Esophagus muscularis mucosa (tissue), 4 donors: ENCODE measurements at regions not wholly inside any gene's neighbourhood (a gene's known extent, or its start where the extent isn't known, plus 50 kb on each side); places are given as distances from the start of the nearest gene placed in this dataset.

Source experiments
- DNase-seq: peaks from one replicate; pipeline ENCODE4 v3.0.0-alpha.2; 2017; ENCODE audit errors: extremely low spot score
- H3K27ac ChIP-seq, 4 donors: fragments of 200-600 bp; sonication (generic); replicated peaks in 1 of 4; 1 replicate in 3 of 4; 2 replicates in 1 of 4; pipeline ENCODE4 v1.5.1; 2016 to 2019; ENCODE audit warnings: mild to moderate bottlenecking in 1 of 4
- H3K27me3 ChIP-seq, 4 donors: fragments of 200-600 bp; sonication (generic); one replicate each; pipeline versions ENCODE4 v1.5.1 to v1.6.0; 2016 to 2019
- H3K36me3 ChIP-seq, 4 donors: fragments of 200-600 bp; sonication (generic); one replicate each; pipeline ENCODE4 v1.5.1; 2016 to 2019
- H3K4me1 ChIP-seq, 4 donors: fragments of 200-600 bp; sonication (generic); one replicate each; pipeline ENCODE4 v1.5.1; 2016 to 2019
- H3K4me3 ChIP-seq, 4 donors: fragments of 200-600 bp; sonication (generic); 1 replicate in 2 of 4; 2 replicates in 2 of 4; pipeline ENCODE4 v1.5.1; 2016 to 2019; ENCODE audit warnings: mild to moderate bottlenecking in 4 of 4, moderate library complexity in 1 of 4
- H3K9me3 ChIP-seq, 4 donors: fragments of 200-600 bp; sonication (generic); 1 replicate in 3 of 4; 2 replicates in 1 of 4; pipeline ENCODE4 v1.5.1; 2016 to 2019
- EP300 ChIP-seq: sonication (generic); formaldehyde crosslinking; IDR thresholded peaks from one replicate; pipeline ENCODE4 v1.6.1; 2017; ENCODE audit warnings: antibody characterized with exemption
- POLR2A ChIP-seq: fragments of 450-650 bp; IDR thresholded peaks from one replicate; pipeline ENCODE4 v1.6.1; 2017; ENCODE audit warnings: antibody characterized with exemption, moderate library complexity, mild to moderate bottlenecking, low read depth
- POLR2AphosphoS5 ChIP-seq, 2 donors: sonication (generic); formaldehyde crosslinking; IDR thresholded peaks; one replicate each; pipeline ENCODE4 v1.6.1; 2017; ENCODE audit warnings: antibody characterized with exemption in 2 of 2
- WGBS: methylation state at CpG from one replicate; pipeline ENCODE4 v1.1.5; 2018; 5-methylcytosine and 5-hydroxymethylcytosine counted together
- intact Hi-C: fragments of 100-400 bp; cut with DNase I; formaldehyde crosslinking; loops from one replicate; pipeline ENCODE4 v1.15.1; 2023
- TF ChIP-seq, protein P1 (sequence below), 3 experiments: fragments of 200-600 bp in 2 of 3; fragments of 450-650 bp in 1 of 3; sonication (generic) in 2 of 3; IDR thresholded peaks; one replicate each; pipeline ENCODE4 v1.5.1; 2017 to 2019; ENCODE audit warnings: antibody characterized with exemption in 3 of 3, mild to moderate bottlenecking in 2 of 3, moderate library complexity in 1 of 3

DNA sequence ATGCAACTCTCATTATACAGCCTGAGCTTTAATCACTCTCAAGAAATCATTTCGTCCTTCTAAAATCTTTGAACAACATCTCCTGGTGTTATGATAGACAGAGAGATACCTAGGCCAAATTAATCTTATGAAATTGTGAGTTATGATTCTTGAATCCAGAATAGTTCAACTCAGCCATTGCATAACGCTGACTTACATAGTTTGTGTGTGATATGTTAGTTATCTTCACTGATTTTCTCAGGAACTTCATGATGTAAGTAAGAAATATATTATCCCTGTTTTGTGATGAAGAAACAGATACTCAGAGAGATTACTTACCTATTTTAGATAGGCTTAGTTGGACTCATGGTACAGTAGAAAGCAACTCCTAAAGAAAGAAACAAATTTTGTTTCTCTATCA lies 684.4 kb downstream of the ZEB2 start:
- Histone ChIP-seq H3K9me3 (no peaks in the 10 kb centered on the region), H3K27me3 (no peaks in the 10 kb centered on the region), H3K36me3 (no peaks in the 10 kb centered on the region), H3K4me1 (no peaks in the 10 kb centered on the region), H3K4me3 (no peak overlapping the region), H3K27ac (no peak overlapping the region)
- WGBS: 45% methylated on average over 2 of the region's 2 CpGs
- DNase-seq: no peak
- no peak for TF ChIP-seq EP300
- TF ChIP-seq, protein P1, sequence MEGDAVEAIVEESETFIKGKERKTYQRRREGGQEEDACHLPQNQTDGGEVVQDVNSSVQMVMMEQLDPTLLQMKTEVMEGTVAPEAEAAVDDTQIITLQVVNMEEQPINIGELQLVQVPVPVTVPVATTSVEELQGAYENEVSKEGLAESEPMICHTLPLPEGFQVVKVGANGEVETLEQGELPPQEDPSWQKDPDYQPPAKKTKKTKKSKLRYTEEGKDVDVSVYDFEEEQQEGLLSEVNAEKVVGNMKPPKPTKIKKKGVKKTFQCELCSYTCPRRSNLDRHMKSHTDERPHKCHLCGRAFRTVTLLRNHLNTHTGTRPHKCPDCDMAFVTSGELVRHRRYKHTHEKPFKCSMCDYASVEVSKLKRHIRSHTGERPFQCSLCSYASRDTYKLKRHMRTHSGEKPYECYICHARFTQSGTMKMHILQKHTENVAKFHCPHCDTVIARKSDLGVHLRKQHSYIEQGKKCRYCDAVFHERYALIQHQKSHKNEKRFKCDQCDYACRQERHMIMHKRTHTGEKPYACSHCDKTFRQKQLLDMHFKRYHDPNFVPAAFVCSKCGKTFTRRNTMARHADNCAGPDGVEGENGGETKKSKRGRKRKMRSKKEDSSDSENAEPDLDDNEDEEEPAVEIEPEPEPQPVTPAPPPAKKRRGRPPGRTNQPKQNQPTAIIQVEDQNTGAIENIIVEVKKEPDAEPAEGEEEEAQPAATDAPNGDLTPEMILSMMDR (IDR thresholded peaks at IDR 0.05): no peak
- intact Hi-C loops: no loop called here

DNA sequence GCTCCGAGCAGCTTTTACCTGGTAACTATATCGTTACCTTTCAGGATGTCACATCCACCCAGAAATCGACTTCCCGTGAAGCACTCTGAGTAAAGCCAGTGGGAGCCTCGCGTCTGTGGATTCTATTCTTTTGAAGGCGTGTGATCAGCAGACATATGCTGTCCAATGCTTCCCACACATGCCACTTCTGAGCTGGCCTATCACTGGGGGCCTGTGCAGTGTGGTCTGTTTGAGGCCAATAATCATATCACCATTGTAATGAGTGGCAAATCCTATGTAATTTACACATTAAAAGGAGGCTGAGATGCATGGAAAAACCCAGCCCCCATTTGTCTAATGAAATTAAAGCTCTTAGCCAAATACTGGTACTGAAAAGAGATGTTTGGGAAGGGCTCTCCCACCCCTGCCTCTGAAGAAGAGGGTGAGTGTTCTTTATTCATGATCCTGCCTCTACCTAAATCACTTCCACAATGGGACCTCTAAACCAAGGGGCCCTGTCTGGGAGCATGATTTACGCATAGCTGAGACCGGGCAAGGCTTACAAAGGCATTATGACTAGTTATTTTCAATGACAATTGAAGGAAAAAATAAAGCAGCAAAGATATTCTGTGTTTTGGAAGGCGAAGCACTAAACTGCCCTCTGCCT lies 686.8 kb downstream of the ZEB2 start:
- no peak for DNase-seq
- no peak overlapping the region for H3K27ac ChIP-seq
- no peaks in the 10 kb centered on the region for H3K27me3 ChIP-seq
- no peaks in the 10 kb centered on the region for H3K9me3 ChIP-seq
- WGBS: 93% methylated on average over 10 of the region's 10 CpGs
- TF ChIP-seq, protein P1 (IDR thresholded peaks at IDR 0.05): no peak
- no peak overlapping the region for H3K4me3 ChIP-seq
- H3K36me3 ChIP-seq: no peaks in the 10 kb centered on the region
- intact Hi-C loops: no loop called here
- H3K4me1 ChIP-seq: no peaks in the 10 kb centered on the region

DNA sequence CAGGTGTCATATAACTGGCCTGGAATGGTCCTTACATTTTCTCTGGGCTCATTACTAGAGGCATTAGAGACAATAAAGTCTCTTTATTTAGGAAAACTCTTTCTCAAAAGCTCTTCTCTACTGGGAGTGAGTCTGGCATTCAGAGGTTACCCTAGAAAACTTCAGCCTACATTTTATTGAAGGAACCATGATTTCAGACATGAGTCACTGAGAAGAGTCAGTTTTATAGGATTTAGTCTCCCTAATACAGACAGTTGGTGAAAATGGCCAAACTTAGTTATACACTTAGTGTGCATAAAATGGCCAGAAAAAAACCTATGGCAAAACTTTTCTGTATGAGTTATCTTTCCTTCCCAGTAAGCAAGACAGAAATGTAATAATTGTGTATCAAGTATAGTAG lies 689.4 kb downstream of the ZEB2 start:
- no peak overlapping the region for H3K4me3 ChIP-seq
- intact Hi-C loops: no loop called here
- DNase-seq: no peak

DNA sequence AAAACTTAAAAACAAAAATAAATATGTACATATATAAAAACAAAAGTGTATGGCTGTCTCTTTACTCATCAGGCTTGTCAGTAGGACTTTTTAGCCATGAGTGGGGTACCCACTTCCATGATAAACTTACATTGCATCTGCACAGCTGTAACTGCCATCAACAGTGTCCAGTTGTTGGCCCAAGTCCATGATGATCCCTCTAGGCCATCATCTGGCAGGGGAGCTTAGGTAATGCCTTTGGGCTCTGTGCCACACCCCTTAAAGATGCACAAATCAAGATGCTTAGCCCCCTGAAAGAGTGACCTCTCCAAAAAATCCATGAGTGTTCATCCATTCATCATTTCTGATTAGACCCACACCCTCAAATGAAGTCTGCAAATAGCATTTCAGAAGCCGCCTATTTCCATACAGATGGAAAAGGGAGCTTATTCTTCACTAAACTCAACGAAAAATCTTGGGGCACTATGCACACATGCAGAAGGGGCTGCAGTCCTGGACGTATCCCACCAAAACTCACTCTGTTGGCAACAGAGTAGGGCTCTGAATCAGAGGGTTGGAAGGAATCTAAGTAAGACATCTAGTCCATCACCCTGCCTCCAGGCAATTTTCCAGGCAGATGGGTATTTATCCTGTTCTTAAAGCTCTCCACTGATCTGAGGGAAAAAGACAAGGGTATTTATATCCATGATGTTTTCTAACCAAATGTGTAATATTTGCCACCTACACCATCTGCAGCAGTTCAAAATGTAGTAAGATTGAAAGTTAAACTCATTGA lies 691.0 kb downstream of the ZEB2 start:
- intact Hi-C loops: no loop called here
- H3K4me3 ChIP-seq: no peak overlapping the region
- WGBS: 92% methylated on average over 2 of the region's 3 CpGs
- no peaks in the 10 kb centered on the region for H3K9me3 ChIP-seq
- no peaks in the 10 kb centered on the region for H3K36me3 ChIP-seq
- no peak for DNase-seq
- H3K27me3 ChIP-seq: no peaks in the 10 kb centered on the region
- no peaks in the 10 kb centered on the region for H3K4me1 ChIP-seq
- TF ChIP-seq POLR2A: no peak
- TF ChIP-seq, protein P1 (IDR thresholded peaks at IDR 0.05): no peak
- no peak for TF ChIP-seq EP300
- TF ChIP-seq POLR2AphosphoS5 (IDR thresholded peaks at IDR 0.05): no peak
- H3K27ac ChIP-seq: no peak overlapping the region

More for the DNA sequence above, 689.4 kb downstream of the ZEB2 start:
- no peak overlapping the region for H3K27ac ChIP-seq
- no peaks in the 10 kb centered on the region for H3K4me1 ChIP-seq
- H3K36me3 ChIP-seq: no peaks in the 10 kb centered on the region
- H3K27me3 ChIP-seq: no peaks in the 10 kb centered on the region
- TF ChIP-seq POLR2AphosphoS5 (IDR thresholded peaks at IDR 0.05): no peak
- no peak for TF ChIP-seq POLR2A
- TF ChIP-seq EP300: no peak
- TF ChIP-seq, protein P1 (IDR thresholded peaks at IDR 0.05): no peak
- H3K9me3 ChIP-seq: no peaks in the 10 kb centered on the region

DNA sequence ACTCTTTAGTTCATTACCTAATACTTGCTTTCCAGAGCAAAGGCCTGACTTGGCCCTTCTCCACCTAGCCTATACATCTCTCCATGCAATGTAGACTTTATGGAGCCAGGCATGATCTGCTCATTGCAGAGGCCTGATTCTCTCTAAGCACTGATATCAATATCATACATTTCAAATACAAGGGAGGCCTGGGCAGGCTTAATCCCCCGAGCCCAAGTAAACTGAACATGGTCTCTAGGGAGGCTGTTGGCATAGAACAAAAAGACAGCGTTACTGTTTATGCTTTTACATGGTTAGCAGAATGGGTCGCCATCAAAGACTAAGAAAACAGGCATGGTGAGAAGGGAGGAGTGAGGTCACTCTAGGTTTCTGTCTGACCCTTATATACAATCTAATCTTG lies 695.1 kb downstream of the ZEB2 start:
- H3K4me1 ChIP-seq: no peaks in the 10 kb centered on the region
- H3K9me3 ChIP-seq: no peaks in the 10 kb centered on the region
- no peaks in the 10 kb centered on the region for H3K27me3 ChIP-seq
- H3K27ac ChIP-seq: no peak overlapping the region
- intact Hi-C loops: no loop called here
- H3K4me3 ChIP-seq: no peak overlapping the region
- H3K36me3 ChIP-seq: no peaks in the 10 kb centered on the region
- 56% methylated on average over 3 of the region's 3 CpGs for WGBS
- DNase-seq: no peak
- TF ChIP-seq POLR2AphosphoS5 (IDR thresholded peaks at IDR 0.05) (no peak), EP300 (no peak), POLR2A (no peak)
- TF ChIP-seq, protein P1 (IDR thresholded peaks at IDR 0.05): no peak
